Retinal pigment epithelial cell (primary cell): ENCODE measurements at regions not wholly inside any gene's neighbourhood (a gene's known extent, or its start where the extent isn't known, plus 50 kb on each side); places are given as distances from the start of the nearest gene placed in this dataset.
"Not testable (repeated sequence)": the region's sequence is repeated elsewhere in the genome, so short reads cannot be mapped to it uniquely, and the experiment has no call there.

Experiments used
- DNase-seq: peaks from one replicate; pipeline ENCODE4 v3.0.0-alpha.2; 2010; ENCODE audit warnings: low read depth
- H3K4me3 ChIP-seq: 2 replicates; pipeline ENCODE4 v1.5.1; 2011; ENCODE audit warnings: mild to moderate bottlenecking, low read length, control low read depth, moderate library complexity
- TF ChIP-seq, protein P1 (sequence below): conservative IDR thresholded peaks from 2 replicates; pipeline ENCODE4 v1.5.1; 2011; ENCODE audit warnings: low read depth, low read length, control low read depth, inconsistent platforms

DNA sequence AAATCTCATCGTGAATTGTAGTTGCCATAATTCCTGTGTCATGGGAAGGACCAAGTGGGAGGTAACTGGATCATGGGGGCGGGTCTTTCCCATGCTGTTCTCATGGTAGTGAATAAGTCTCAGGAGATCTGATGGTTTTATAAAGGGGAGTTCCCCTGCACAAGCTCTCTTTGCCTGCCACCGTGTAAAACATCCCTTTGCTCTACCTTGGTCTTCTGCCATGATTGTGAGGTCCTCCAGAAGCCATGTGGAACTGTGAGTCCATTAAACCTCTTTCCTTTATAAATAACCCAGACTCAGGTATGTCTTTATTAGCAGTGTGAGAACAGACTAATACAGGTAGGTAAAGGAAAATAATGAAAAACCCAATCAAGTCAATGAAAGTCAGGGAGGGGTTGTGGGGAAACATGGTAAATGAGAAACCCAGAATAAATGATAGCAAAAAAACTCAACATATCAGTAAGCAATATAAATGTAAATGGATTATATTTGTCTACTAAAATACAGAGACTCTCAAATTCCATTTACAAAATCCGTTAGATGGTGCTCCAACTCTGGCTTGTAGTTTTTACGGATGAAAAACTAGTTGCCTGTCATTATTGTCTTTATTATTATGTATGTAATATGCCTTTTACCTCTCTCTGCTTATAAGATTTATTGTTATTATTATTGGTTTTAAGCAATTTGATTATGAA, 98.9 kb upstream of the NDUFV2 start:
- no peak for DNase-seq
- TF ChIP-seq, protein P1, sequence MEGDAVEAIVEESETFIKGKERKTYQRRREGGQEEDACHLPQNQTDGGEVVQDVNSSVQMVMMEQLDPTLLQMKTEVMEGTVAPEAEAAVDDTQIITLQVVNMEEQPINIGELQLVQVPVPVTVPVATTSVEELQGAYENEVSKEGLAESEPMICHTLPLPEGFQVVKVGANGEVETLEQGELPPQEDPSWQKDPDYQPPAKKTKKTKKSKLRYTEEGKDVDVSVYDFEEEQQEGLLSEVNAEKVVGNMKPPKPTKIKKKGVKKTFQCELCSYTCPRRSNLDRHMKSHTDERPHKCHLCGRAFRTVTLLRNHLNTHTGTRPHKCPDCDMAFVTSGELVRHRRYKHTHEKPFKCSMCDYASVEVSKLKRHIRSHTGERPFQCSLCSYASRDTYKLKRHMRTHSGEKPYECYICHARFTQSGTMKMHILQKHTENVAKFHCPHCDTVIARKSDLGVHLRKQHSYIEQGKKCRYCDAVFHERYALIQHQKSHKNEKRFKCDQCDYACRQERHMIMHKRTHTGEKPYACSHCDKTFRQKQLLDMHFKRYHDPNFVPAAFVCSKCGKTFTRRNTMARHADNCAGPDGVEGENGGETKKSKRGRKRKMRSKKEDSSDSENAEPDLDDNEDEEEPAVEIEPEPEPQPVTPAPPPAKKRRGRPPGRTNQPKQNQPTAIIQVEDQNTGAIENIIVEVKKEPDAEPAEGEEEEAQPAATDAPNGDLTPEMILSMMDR, result no peak
- H3K4me3 ChIP-seq, result no peak overlapping the region

DNA sequence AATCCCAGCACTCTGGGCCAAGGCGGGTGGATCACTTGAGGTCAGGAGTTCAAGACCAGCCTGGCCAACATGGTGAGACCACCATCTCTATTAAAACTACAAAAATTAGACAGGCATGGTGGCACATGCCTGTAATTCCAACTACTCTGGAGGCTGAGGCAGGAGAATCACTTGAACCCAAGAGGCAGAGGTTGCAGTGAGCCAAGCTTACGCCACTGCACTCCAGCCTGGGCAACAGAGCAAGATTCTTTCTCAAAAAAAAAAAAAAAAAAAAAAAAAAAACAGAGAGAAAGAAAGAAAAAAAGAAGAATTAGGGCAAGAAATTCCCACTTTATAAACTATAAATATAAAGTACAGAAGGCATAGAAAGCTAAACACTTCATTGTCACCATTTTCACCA, 98.2 kb upstream of the NDUFV2 start:
- H3K4me3 ChIP-seq, DNase-seq: not testable (repeated sequence)

DNA sequence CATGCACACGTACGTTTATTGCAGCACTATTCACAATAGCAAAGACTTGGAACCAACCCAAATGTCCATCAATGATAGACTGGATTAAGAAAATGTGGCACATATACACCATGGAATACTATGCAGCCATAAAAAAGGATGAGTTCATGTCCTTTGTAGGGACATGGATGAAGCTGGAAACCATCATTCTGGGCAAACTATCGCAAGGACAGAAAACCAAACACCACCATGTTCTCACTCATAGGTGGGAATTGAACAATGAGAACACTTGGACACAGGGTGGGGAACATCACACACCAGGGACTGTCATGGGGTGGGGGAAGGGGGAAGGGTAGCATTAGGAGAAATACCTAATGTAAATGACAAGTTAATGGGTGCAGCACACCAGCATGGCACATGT, 94.8 kb upstream of the NDUFV2 start:
- H3K4me3 ChIP-seq, DNase-seq: not testable (repeated sequence)

DNA sequence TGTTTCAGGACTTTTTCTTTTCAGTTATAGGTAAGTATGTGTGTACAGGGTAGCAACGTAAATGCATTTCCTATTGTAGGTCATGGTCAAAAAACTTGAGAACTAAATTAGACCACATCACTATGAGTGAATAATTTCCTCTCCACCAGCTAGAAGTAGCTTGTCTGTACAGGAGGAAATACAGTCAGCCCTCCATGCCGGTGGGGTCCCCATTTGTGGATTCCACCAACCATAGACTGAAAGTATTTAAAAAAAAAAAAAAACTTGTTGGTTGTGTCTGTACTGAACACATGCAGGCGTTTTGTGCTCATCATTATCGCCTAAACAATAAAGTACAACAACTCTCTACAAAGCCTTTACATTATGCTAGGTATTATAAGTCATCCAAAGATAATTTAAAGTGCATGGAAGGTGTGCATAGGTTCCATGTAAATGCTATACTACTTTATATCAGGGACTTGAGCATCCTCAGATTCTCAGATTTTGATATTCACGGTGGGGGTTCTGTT, 94.2 kb upstream of the NDUFV2 start:
- H3K4me3 ChIP-seq, result no peak overlapping the region
- TF ChIP-seq, protein P1, result no peak
- DNase-seq, result no peak

DNA sequence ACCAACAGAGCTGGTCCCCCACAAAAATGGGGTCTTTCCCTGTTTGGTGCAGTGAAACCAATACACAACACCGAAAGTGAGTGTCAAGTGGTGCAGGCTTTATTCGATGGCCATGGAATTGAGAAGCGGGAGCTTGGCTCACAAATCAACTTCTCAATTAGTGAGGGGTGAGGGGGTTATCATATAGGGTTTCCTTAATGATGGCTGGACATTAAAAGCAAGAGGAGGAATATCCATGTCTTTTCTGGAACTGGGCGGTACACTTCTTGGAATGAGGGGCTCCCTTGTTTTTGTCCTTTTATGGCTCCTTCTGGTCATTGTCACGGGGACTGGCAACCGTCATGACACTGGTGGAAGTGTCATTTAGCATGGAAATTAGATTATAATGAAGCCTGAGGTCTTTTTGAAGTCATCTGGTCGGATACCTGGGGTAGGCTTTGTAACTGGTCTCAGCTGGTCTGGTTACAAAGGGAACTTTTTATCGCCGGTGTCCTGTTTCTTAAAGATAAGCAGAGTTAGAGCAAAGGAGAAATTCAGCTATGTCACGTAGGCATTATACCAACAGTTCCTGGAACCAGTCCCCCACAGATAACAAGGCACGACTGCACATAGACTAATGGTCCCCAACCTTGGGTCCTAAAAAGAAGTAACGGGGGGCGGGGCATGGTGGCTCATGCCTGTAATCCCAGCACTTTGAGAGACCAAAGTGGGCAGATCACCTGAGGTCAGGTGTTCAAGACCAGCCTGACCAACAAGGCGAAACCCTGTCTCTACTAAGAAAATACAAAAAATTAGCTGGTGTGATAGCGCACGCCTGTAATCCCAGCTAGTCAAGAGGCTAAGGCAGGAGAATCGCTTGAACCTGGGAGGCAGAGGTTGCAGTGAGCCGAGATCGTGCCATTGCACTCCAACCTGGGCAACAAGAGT, 93.5 kb upstream of the NDUFV2 start:
- H3K4me3 ChIP-seq, result no peak overlapping the region
- TF ChIP-seq, protein P1, result no peak
- DNase-seq, result no peak

DNA sequence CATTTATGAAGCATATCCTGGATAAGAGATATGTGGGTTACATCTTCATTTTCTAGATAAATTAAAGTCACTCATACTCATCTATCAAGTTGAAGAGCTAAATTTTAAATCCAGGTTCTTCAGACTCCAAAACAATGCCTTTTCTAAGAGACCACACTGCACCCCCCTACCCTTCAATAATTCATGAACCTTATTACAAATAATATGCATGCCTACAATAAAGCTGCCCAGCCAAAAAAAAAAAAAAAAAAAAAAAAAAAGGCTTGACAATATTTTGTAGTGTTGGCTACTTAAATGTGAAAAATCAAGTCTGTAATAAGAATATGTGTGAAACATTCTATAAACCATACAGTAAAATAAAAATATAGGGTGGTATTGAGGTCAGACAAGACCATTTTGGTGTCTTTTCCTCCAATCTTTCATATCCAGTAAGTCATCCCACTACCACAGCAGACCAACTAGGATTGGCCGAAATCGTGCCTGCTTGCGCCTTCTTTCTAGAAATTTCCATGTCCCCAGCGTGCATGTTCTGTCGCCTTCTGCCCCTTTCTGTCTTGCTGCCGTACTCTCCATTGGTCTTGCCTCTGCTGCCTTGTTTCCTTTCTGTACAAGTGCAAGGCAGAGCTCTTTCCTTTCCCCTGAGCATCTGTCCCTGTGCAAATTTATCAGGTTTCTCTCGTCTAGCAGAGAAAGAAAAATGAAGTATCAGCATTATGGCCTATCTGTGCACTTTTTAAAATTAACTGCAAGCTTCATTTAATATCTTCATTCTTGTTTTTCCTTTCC, 92.6 kb upstream of the NDUFV2 start:
- TF ChIP-seq, protein P1, result no peak
- no peak overlapping the region for H3K4me3 ChIP-seq
- DNase-seq, result no peak

DNA sequence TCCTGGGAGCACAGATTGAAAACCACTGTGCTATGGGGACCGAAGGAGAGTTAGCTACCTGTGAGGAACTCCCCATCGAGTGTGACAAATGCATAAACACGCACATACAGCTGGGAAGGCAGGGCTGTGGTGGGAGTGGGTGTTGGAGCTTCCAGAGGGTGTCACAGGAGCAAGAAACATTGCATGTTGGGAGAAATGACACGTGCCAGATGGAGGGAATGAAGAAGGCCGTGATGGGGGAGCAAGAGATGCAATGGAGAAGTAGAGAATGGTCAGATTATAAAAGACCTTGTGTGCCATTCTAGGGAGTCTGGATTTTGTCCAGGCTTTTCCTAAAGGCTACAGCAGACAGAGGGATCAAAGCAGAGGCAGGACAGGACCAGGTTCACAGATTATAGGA, 91.1 kb upstream of the NDUFV2 start:
- no peak overlapping the region for H3K4me3 ChIP-seq
- no peak for DNase-seq
- TF ChIP-seq, protein P1, result no peak
